ENCODE measurements at regions not wholly inside any gene's neighbourhood (a gene's known extent, or its start where the extent isn't known, plus 50 kb on each side); places are given as distances from the start of the nearest gene placed in this dataset.
"Not testable (repeated sequence)": the region's sequence is repeated elsewhere in the genome, so short reads cannot be mapped to it uniquely, and the experiment has no call there.

DNA sequence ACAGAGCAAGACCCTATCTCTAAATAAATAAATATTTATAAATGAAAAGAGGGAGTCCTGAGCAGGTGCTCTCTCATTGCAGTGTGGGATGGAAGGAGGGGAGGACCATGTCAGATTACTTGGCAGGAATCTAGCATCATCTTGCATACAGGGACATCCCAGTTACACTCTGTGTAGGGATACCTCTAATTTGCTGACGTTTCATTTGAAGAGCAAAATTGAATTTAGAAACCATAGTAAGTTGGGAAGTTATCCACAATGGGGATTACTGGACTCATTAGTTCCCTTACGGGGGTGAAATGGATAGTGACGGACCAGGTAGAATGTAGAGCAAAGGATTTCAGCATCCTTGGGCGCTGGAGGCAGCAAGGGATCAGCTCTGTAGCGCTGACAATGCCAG, 52.1 kb downstream of the ARHGEF18 start:
- no peak for DNase-seq

DNA sequence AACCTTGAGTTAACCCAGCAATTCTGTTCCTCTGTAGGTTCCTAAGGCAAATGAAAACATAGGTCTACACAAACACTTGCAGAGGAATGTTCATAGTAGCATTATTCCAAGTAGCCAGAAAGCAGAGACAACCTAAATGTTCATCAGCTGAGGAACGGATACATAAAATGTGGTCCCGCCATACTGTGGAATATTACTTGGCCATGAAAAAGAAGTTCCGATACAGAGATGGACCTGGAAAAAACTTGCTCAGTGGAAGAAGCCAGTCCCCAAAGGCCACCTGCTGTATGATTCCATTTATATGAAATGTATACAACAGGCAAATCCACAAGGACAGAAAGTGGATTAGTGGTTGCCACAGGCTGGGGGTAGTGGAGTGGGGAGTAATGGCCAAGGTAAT, 53.0 kb downstream of the ARHGEF18 start:
- DNase-seq: no peak

DNA sequence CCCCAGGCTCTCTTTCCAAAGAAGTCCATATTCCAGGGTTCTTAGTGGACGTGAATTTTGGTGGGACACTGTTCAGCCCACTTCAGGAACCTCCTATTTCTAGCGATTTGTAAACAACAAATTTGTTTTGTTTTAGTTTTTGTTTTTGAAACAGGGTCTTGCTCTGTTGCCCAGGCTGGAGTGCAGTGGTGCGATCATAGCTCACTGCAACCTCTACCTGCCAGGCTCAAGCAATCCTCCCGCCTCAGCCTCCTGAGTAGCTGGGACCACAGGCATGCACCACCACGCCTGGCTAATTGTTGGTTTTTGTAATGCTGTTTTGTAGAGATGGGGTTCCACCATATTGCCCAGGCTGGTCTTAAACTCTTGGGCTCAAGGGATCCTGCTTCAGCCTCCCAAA, 56.7 kb downstream of the ARHGEF18 start:
- not testable (repeated sequence) for DNase-seq

DNA sequence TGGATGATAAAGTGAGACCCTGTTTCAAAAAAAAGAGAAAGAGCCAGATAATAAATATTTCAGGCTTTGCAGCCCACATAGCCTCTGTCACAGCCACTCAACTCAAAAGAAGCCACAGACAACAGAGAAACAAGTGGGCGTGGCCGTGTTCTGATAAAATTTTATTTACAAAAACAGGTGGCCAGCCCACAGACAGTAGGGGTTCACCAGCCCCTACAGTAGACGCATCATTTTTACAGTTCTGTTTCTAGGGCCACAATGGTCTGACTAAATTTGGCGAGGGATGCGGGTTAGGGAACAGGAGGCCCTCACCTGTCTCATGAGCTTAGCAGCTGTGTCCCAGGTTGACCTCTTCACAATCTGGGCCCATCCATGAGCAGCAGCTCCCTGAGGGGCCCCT, 59.5 kb downstream of the ARHGEF18 start:
- DNase-seq: no peak

DNA sequence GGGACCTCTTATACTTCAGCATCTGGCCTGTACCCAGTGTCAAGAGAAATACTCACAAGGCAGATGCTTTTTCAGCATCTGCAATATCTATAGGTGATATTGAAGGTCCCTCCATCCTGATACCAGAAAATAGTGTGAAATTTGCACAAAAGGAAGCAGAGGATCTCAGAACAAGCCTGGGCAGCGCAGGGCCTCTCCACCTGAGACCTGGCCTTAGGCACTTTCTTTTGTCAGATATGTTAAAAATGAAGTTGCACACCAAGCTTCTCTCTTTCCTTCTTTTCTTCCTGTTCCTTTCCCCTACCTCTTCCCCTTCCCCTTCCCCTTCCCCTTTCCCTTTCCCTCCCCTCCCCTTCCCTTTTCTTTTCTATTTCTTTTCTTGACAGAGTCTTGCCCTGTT, 62.2 kb downstream of the ARHGEF18 start:
- DNase-seq: no peak

DNA sequence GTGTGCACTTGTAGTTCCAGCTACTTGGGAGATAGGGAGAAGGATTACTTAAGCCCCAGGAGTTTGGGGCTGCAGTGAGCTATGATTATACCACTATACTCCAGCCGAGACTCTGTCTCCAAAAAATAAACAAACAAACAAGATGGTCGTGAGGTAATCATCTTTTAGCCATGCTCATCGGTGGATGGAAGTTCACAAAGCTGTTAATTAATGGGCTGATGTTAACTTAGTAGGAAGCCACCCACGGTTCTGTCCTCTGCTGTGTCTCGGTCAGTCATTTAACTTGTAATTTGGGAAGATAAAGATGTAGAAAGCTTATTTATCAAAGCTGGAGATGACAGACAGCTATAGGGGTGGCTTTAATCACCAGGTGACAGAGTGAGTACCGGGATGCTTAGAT, 64.9 kb downstream of the ARHGEF18 start:
- no peak for DNase-seq

DNA sequence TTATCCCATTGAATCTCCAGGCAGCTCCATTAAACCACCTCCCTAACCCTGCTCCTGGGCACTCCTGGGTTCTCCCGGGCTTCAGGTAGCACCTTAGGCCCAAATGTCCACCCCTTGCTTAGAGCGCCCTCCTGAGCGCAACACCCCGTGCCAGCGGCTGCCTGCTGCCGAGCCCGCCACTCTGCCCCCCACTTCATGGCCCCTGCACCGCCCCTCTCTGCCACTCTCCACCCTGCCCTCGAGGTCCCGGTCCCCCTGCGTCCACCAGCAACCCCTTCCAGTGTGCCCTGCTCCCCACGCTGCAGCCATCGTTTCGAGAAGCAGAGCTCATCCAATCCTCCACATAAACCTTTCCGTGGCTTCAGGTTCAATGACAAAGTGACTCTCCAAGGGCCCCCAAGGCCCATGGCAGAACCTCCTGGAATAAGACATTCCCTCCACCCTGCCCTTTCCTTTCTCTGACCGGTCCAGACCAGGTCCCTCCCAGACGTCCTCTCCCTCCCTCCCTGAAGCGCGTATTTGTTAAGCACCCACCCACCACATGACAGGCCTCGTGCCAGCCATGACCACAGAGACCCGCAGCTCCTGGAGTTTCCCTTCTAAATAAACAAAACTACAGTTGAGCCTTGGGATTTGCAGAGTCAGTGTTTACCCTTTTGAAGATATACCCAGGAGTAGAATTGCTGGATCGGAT, 66.6 kb downstream of the ARHGEF18 start:
- peak; percentile 77 for DNase-seq

DNA sequence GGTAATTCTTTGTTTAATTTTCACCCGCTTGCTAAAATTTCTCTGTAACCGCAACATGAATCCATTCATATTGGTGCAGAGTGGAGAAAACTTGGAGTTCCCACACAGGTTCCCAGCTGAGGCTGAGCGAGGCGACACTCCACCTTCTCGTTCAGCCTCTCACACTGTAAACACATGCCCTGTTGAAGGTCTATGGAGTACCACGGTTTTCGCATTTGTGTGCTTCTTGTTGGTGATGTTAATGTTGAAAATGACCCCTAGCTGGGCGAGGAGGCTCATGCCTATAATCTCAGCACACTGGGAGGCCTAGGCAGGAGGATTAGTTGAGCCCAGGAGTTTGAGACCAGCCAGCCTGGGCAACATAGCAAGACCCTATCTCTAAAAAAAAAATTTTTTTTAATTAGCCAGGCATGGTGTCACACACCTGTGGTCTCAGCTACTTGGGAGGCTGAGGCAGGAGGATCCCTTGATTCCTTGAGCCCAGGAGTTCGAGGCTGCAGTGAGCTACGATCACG, 67.2 kb downstream of the ARHGEF18 start:
- peak; percentile 77 for DNase-seq

DNA sequence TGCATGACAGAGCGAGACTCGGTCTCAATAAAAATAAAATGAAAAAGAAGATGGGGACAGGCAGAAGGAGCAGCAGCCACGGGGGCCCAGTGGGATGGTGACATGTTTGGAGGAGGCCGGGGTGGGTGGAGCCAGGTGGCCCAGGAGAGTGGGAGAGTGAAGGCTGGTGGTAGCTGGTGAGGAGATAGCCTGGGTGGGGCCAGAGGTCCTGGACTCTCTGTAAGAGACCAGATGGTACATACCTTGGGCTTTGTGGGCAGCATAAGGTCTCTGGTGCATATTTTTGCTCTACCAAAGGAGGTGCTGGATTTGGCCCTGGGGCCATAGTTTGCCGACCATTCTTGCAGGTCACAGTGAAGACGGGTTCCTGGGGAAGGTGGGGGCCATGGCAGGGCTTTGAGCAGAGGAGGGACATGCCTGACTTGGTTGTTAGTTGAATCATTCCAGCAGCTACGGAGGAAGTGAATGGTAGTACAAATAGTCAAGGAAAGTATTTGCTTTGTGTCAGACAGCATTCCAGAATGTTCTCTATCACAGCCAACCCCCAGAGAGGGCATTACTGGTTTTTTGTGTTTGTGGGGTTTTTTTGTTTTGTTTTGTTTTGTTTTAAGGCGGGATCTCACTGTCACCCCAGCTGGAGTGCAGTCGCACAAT, 69.1 kb downstream of the ARHGEF18 start:
- no peak for DNase-seq

DNA sequence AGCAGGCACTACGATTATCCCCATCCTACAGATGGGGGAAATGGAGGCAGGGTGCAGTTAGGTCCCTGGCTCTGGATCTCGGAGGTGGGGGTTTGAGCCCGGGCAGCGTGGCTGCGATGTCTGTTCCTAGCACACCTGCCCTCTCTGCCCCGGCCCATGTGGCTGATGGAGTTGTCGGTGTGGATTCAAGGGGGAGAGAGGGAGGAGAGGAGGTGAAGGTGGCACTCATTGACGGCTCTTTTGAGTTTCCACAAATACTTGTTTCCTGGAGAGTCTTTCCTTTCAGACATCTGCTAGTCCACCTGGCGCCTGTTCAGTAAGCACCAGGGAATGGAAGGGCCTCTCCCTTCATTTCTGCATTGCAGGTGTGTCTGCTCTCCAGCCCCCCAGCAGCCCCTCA, 69.9 kb downstream of the ARHGEF18 start:
- peak; percentile 88 for DNase-seq

DNA sequence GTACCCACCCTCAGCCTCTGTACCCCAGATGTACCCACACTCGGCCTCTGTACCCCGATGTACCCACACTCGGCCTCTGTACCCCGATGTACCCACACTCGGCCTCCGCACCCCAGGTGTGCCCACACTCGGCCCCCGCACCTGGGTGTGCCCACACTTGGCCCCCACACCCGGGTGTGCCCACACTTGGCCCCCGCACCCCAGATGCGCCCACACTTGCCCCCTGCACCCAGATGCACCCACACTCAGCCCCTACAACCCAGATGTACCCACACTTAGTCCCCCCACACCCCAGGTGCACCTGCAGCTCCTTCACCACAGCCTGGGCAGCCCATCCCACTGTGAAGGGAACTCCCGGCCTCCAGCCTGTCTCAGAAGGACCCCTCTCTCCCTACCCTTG, 69.7 kb downstream of the PEX11G start:
- no peak for DNase-seq

DNA sequence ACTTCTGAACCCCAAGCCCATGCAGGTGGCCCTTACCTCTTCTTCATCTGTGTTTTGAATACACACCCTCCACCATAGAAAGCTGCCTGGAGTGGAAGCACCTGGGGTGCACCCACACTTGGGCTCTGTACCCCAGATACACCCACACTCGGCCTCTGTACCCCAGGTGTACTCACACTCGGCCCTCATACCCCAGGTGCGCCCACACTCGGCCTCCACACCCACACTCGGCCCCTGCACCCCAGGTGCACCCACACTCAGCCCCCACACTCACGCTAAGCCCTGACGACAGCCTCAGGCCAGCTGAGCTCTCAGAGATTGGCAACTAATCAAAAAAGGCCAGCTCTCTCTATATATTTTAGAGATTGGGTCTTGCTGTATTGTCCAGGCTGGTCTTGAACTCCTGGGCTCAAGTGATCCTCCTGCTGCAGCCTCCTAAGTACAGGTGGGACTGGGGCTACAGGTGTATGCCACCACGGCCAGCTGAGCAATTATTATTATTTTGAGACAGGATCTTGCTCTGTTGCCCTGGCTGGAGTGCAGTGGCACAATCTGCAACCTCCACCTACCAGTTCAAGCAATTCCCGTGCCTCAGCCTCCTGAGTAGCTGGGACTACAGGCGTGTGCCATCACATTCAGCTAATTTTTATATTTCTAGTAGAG, 68.9 kb downstream of the PEX11G start:
- DNase-seq: no peak

DNA sequence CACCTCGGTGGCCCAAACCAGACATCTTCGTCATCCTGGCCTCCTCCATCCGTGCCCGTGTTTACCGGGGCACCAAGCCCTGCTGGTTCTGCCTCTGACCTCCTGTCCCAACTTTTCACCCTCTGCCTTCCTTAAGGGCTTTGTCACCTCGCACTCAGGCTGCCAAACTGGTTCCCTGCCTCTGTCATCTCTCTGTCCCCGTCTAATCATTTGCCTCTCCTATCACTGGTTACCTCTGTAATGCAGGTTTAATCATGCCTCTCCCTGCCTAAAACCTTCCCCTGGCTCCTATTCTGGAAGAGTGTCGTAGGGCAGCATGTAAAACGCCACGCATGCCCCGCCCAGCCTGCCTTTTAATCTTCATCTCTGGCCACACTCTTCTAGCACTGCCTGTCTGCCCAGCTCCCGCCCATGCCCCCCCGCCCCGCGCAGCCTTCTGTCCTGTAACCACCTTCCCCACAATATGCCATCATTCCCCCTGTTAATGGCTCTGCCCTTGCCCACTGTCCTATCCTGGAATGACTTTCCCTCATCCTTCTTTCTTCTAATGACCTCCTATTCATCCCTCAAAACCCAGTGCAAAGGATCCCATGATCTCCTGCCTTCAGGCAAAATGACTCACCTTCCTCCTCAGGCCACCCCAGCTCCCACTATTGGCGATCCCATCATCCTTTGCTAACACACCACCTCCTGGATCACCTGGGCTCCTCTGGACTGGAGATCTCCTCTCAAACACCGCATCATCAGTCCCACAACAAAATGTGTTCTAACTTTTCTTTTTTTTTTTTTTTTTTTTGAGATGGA, 66.7 kb downstream of the PEX11G start:
- no peak for DNase-seq
